ENCODE measurements at regions not wholly inside any gene's neighbourhood (a gene's known extent, or its start where the extent isn't known, plus 50 kb on each side); places are given as distances from the start of the nearest gene placed in this dataset.

DNA sequence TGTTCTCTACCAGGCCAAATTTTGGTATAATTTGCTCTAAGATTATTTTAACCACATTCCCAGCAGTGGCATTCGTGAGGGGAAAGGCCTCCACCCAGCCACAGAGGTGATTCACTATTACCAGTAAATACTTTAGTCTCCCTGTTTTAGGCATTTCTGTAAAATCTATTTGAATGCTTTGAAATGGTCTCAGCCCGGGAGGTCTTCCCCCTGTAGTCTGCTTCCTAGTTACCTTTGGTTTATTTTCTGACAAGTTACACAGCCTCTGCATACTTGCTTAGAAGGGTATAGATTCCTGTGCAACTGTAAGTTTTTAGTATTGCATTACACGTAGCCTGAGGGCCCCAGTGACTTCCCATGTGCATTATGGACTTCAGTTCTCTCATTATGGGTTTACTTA lies 248.7 kb downstream of the C6orf118 start:
- H3K36me3 ChIP-seq (ENCODE audit: control insufficient read depth, insufficient read depth, low read length): no peaks in the 10 kb centered on the region
- H3K4me2 ChIP-seq (ENCODE audit: insufficient read depth, low read length): no peak overlapping the region
- CTCF ChIA-PET (ENCODE audit: low intra/inter-chr PET ratio): no interaction called here
- no peaks in the 10 kb centered on the region for H3K9me3 ChIP-seq (replicated peaks; ENCODE audit: control insufficient read depth, insufficient read depth, low read depth, low read length)
- in situ Hi-C loops (cut with MboI) (no loop called here), intact Hi-C loops (cut with micrococcal nuclease) (no loop called here)
- no peaks in the 10 kb centered on the region for H3K27me3 ChIP-seq (ENCODE audit: control insufficient read depth in 2 of 2, insufficient read depth in 2 of 2, low read length in 2 of 2)
- FAIRE-seq (no peak), DNase-seq (ENCODE audit: extremely low read depth in 1 of 4, low spot score in 3 of 4) (no peak), ATAC-seq (no peak)
- H3K4me3 ChIP-seq: no peak overlapping the region
- H3K27ac ChIP-seq (ENCODE audit: extremely low read depth, low read depth, low read length): no peak overlapping the region
- no peaks in the 10 kb centered on the region for H3K4me1 ChIP-seq (replicated peaks in 1 of 2; ENCODE audit: control insufficient read depth in 2 of 2, insufficient read depth in 2 of 2, low read length in 2 of 2)
- TF ChIP-seq, protein P1, sequence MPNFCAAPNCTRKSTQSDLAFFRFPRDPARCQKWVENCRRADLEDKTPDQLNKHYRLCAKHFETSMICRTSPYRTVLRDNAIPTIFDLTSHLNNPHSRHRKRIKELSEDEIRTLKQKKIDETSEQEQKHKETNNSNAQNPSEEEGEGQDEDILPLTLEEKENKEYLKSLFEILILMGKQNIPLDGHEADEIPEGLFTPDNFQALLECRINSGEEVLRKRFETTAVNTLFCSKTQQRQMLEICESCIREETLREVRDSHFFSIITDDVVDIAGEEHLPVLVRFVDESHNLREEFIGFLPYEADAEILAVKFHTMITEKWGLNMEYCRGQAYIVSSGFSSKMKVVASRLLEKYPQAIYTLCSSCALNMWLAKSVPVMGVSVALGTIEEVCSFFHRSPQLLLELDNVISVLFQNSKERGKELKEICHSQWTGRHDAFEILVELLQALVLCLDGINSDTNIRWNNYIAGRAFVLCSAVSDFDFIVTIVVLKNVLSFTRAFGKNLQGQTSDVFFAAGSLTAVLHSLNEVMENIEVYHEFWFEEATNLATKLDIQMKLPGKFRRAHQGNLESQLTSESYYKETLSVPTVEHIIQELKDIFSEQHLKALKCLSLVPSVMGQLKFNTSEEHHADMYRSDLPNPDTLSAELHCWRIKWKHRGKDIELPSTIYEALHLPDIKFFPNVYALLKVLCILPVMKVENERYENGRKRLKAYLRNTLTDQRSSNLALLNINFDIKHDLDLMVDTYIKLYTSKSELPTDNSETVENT (CRISPR knock-in tag; IDR thresholded peaks at IDR 0.05): no peak
- no peak overlapping the region for H2AFZ ChIP-seq (ENCODE audit: low read depth, low read length)
- WGBS (ENCODE audit: insufficient coverage, low coverage, missing lambda C conversion rate): 3% methylated on average over 3 of the region's 3 CpGs
- POLR2A ChIA-PET: no interaction called here
- BruUV-seq (replicated peaks): no TSS peak
- H3K9me1 ChIP-seq (ENCODE audit: control insufficient read depth, insufficient read depth, low read length): no peaks in the 10 kb centered on the region
- no peaks in the 10 kb centered on the region for H4K20me1 ChIP-seq (replicated peaks; ENCODE audit: control insufficient read depth, insufficient read depth, low read length)
- no peaks in the 10 kb centered on the region for H3K79me2 ChIP-seq (ENCODE audit: control insufficient read depth, insufficient read depth, low read length)
- H3K9ac ChIP-seq (ENCODE audit: insufficient read depth in 1 of 2, low read depth in 2 of 2, low read length in 2 of 2): no peak overlapping the region

DNA sequence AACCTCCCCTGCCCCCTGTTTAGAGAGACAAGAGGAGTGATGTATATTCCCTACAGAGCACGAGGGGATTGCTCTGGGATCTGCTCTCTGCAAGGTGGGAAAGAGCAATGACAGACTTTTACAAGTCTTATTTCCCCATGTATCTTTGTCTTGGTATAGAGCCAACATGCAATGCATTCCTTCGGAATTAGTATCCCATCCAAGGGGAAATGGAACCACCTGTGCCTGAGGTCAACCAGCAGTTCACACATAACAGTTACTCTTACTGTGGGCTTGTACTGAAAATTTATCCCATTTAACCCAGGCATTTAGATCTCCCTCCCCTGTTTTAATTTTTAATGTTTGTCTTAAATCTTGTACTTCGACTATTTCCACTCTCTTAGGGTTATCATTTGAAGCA lies 250.4 kb downstream of the C6orf118 start:
- DNase-seq (ENCODE audit: extremely low read depth in 1 of 4, low spot score in 3 of 4) (no peak), ATAC-seq (no peak), FAIRE-seq (no peak)
- no peak for TF ChIP-seq ZNF384 (IDR thresholded peaks at IDR 0.05; ENCODE audit: low read depth, low read length)
- Histone ChIP-seq H3K4me1 (replicated peaks in 1 of 2; ENCODE audit: control insufficient read depth in 2 of 2, insufficient read depth in 2 of 2, low read length in 2 of 2) (no peaks in the 10 kb centered on the region), H3K27me3 (ENCODE audit: control insufficient read depth in 2 of 2, insufficient read depth in 2 of 2, low read length in 2 of 2) (no peaks in the 10 kb centered on the region), H3K4me2 (ENCODE audit: insufficient read depth, low read length) (no peak overlapping the region), H3K79me2 (ENCODE audit: control insufficient read depth, insufficient read depth, low read length) (no peaks in the 10 kb centered on the region), H3K36me3 (ENCODE audit: control insufficient read depth, insufficient read depth, low read length) (no peaks in the 10 kb centered on the region), H3K9ac (ENCODE audit: insufficient read depth in 1 of 2, low read depth in 2 of 2, low read length in 2 of 2) (no peak overlapping the region), H3K27ac (ENCODE audit: extremely low read depth, low read depth, low read length) (no peak overlapping the region), H3K4me3 (no peak overlapping the region), H3K9me3 (replicated peaks; ENCODE audit: control insufficient read depth, insufficient read depth, low read depth, low read length) (no peaks in the 10 kb centered on the region), H4K20me1 (replicated peaks; ENCODE audit: control insufficient read depth, insufficient read depth, low read length) (no peaks in the 10 kb centered on the region), H3K9me1 (ENCODE audit: control insufficient read depth, insufficient read depth, low read length) (no peaks in the 10 kb centered on the region), H2AFZ (ENCODE audit: low read depth, low read length) (no peak overlapping the region)
- intact Hi-C loops (cut with micrococcal nuclease): no loop called here
- CTCF ChIA-PET (ENCODE audit: low intra/inter-chr PET ratio): no interaction called here
- POLR2A ChIA-PET: no interaction called here
- in situ Hi-C loops (cut with MboI): no loop called here
- 2% methylated on average over 3 of the region's 3 CpGs for WGBS (ENCODE audit: insufficient coverage, low coverage, missing lambda C conversion rate)
- no TSS peak for BruUV-seq (replicated peaks)

All from K562 (cell line).